ENCODE measurements at regions not wholly inside any gene's neighbourhood (a gene's known extent, or its start where the extent isn't known, plus 50 kb on each side); places are given as distances from the start of the nearest gene placed in this dataset.
"Not testable (repeated sequence)": the region's sequence is repeated elsewhere in the genome, so short reads cannot be mapped to it uniquely, and the experiment has no call there.

DNA sequence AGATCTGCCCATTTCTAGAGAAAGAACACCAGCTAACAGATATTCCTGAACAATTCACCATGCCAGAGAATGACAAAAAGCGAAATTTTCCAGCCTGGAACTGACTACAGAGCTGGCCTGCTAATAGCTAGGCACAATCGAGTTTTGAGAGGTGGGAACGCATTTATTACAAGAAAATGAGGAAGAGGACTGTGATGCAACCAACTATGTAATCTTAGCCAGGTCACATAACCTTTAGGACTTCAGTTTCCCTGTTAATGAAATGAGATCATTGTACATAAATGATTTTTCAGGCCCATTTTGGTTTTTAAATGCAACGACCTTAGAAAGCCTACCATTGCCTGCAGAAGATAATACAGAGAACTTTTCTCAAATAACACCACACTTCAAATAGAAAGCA is 72.1 kb upstream of the SETMAR start:
- no peak for DNase-seq

DNA sequence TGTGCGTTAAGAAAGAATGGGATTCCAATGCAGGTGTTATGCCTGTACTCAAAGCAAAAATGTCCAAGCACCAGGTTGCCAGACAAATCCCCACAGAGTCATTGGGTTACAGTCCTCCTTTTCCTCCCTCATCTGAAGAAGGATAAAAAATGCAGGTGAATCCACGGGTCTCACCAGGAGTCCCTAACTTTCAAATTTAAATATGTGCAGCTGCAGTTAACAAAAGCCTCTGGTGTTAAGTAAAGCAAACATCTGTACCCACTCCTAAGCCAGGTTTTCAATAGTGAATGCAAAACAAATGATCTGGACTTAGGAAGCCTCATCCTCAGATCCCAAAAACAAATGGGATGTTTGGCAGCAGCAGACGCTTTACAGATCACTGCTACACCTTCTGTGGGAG is 70.4 kb upstream of the SETMAR start:
- no peak for DNase-seq

DNA sequence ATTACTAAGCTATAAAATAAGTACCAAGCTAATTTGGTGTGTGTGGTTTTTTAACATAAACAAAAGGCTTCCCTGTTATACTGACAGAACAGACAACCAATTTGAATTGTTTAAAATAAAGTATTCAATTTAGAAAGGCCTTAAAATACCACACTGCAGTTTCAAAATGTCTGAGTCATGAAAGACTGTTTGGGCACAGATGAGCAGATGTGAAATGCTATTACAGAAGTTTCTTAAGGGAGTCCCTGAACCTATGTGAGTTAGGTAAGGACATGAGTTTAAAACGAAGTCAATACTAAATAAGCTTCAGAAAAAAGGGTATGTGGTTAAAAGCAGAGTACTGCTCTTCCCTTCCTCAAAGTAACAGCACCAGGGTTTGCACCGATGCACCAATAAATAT is 69.7 kb upstream of the SETMAR start:
- DNase-seq: no peak

DNA sequence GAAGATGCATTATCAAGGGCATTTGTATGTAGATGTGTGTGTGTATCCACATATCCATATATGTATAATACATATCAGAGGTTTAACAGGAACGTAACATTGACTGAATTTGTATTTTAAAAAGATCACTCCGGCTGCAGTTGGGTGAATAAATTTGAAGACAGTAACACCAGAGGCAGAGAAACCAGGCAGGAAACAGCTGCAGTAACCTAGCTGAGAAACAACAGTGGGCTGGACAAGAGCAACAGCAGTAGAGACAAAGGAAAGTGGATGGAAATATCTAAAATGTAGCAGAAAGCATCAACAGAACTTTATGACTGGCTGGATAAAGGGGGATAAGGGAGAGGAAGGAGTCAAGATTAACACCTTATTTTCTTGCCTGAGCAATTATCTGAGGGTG is 68.3 kb upstream of the SETMAR start:
- no peak for DNase-seq

DNA sequence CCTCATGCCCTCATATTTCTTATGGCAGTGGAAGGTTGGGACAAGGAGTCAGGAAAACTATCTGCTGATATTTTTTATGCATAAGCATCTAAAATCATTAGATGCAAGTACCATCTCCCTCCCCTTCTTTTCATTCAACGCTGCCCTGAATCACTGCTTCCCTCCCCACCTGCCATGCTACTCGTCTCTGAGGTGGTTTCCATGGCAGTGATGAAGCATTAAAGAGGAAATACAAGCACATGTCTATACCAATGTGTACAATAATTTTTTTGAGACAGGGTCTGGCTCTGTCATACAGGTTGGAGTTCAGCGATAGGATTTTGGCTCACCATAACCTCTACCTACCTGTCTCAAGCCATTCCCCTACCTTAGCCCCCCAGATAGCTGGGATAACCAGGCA is 67.5 kb upstream of the SETMAR start:
- no peak for DNase-seq

DNA sequence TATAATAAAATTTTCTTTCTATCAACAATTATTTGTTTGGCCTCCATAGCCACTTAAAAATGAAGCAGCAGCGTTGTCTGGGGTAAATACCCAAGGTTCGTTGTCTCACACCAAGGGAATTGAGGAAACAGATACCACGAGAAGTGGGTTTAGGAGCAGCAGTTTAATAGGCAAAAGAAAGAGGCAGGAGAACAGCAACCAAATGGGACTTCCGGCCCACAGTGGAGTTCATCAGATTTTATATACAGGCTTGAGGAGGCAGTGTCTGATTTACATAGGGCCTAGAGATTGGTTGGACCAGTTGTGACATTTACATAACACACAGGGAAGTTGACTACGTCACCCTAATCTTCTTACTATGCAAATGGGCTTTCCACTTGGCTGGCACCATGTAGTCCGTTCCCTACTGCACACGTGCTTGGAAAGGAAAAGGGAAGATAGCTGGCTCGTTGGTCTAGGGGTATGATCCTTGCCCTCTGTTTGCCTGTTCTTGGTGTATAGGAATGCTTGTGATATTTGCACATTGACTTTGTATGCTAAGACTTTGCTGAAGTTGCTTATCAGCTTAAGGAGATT is 61.5 kb upstream of the SETMAR start:
- DNase-seq: no peak

DNA sequence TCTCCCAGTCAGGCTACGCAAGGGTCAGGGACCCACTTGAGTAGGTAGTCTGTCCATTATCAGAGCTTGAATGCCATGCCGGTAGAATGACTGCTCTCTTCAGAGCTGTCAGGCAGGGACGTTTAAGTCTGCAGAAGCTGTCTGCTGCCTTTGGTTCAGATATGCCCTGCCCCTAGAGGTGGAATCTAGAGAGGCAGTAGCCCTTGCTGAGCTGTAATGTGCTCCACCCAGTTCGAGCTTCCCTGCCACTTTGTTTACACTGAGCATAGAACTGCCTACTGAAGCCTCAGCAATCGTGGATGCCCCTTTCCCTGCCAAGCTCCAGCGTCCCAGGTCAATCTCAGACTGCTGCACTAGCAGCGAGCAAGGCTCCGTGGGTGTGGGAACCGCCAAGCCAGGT is 57.5 kb upstream of the SETMAR start:
- DNase-seq: no peak

DNA sequence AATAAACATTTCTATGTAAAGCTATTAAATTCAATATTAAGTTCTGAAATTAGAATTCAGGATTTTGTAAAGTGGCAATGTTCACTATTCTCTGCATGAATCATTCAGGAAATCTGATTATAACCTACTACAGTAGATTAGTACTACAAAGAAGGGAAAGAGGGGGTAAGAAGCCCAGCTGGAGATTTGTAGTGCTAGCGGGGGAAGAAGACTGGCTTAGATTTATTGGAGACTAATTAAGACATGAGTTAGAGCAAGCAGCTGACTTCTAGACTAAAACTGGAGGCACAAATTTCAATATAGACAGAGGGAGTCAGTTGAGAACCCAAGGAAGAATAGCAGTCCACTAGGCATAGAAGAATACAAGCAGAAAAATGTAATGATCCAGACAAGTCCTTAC is 55.8 kb upstream of the SETMAR start:
- no peak for DNase-seq

DNA sequence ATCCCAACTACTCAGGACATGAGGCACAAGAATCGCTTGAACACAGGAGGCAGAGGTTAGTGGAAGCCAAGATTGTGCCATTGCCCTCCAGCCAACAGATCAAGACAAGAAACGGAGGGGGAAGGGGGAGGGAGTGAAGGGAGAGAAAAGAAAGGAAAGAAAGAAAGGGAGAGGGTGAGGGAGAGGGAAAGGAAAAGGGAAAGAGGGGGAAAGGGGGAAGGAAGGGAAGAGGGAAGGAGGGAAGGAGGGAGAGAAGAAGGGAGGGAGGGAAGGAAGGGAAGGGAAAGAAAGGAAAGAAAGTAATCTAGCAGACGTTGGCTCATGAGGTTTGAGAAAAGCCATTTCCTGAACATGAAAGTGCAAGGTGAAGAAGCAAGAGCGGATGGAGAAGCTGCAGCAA is 53.1 kb upstream of the SETMAR start:
- no peak for DNase-seq

DNA sequence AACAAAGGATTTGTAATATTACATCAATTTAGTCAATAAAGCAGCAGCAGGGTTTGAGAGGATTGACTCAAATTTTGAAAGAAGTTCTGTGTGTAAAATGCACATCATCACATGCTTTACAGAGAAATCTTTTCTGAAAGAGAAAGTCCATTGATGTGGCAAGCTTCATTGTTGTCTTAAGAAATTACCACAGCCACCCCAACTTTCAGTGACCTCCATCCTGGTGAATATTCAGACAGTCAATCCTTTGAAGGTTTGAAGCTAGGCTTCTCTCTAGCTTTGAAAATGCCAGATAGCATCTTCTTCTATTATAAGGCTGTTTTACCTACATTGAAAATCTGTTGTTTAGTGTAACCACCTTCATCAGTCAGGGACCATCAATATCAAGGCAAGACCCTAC is 51.8 kb upstream of the SETMAR start:
- DNase-seq: no peak

DNA sequence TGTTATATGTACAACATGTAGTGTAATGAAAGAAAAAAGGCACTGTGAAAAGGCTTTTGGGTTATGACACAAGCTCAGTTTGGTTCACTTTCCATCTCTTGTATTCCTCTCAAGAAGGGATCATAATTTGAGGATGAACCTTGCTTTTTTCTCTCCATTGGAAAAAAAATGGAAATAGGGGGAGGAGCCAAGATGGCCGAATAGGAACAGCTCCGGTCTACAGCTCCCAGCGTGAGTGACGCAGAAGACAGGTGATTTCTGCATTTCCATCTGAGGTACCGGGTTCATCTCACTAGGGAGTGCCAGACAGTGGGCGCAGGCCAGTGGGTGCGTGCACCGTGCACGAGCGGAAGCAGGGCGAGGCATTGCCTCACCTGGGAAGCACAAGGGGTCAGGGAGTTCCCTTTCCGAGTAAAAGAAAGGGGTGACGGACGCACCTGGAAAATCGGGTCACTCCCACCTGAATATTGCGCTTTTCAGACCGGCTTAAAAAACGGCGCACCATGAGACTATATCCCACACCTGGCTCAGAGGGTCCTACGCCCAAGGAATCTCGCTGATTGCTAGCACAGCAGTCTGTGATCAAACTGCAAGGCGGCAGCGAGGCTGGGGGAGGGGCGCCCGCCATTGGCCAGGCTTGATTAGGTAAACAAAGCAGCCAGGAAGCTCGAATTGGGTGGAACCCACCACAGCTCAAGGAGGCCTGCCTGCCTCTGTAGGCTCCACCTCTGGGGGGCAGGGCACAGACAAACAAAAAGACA is 49.9 kb upstream of the SETMAR start:
- not testable (repeated sequence) for DNase-seq

All from DMS79 (cell line).